ENCODE measurements at regions not wholly inside any gene's neighbourhood (a gene's known extent, or its start where the extent isn't known, plus 50 kb on each side); places are given as distances from the start of the nearest gene placed in this dataset.

GRCh38 chr15:91521996-91522395 lies 331.5 kb upstream of the SLCO3A1 start:
- no peak for DNase-seq (ENCODE audit: low read depth)

DNA sequence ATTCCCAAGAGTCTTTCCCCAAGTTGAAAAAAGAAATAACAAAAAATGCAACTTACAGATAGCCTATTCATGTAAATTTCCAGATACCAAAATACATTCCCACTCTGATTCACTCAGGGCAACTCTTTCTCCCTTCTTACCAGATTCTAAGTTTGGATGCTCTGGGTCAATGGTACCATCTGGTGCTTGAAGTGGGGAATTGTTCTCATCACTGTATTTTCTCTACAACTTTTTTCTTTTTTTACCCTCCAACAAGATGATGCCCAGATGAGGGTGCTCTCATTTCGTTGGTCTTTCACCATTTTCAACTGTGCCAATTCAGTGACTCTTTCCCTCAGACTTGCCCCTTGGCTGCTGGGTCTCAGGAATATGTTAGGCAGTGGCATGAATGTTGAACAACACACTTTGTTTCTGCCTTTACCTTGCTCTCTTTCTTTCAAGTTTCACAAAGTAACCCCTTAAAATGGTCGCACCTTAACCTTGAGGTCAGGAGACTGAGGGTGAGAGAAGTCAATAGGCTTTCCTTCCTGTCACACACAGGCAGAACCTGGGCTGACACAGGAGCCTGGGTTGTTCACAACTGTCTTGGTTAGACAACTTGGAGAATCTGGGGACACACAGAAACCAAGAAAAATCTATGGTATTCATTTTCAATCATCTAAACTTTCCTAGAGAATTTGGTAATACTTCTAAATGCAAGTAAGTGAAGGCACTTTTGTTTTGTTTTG lies 330.7 kb upstream of the SLCO3A1 start:
- no peak for DNase-seq (ENCODE audit: low read depth)

DNA sequence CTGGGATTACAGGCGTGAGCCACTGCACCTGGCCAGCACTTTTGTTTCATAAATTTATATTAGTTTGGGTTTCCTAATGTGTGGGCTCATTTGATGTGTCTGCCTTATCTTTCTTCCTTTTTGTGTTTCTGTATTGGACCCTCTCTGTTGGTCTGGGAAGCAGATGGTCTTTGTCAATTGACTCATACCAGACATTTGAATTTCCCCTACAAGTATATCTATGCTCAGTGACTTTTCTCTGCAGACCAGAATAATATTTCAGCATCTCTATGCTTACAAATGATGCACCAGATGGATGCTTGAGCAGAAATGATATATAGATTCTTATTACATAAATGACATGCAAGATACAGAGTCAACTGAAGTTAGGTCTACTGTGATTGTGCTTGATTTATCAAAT lies 329.9 kb upstream of the SLCO3A1 start:
- DNase-seq (ENCODE audit: low read depth), result no peak

GRCh38 chr15:91524534-91524933 lies 329.0 kb upstream of the SLCO3A1 start:
- DNase-seq (ENCODE audit: low read depth), result no peak

DNA sequence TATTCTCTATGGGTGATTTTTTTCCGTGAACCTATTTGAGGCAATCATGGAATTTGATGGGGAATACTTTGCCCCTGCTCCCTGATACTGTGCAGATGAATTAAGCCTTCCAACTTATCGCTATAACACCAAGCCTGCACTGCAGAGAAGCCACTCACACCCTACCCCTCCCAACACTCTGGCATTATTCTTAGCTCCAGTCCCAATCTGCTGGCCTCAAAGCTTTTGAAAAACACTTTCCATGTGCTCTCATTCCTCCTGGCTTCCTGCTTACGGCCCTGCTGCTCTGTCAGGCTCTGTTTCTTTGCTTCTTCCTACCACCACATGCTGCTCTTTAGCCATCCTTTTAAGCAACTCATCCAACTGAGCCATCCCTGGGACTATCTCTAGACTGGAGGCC lies 327.8 kb upstream of the SLCO3A1 start:
- DNase-seq (ENCODE audit: low read depth), result no peak

DNA sequence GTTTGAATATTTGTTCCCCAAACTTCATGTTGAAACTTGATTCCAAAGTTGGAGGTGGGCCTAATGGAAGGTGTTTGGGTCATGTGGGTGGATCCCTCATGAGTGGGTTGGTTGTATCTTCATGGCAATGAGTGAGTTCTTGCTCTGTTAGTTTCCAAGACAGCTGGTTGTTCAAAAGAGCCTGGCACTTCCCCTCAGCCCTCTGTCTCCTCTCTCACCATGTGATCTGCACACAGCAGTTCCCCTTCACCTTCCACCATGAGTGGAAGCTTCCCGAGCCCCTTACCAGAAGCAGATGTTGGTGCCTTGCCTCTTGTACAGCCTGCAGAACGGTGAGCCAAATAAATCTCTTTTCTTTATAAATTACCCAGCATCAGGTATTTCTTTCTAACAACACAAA lies 327.1 kb upstream of the SLCO3A1 start:
- no peak for DNase-seq (ENCODE audit: low read depth)

- DNase-seq (ENCODE audit: low read depth), result no peak
These were observed 324.7 kb upstream of the SLCO3A1 start for GRCh38 chr15:91528801-91529200.

- no peak for DNase-seq (ENCODE audit: low read depth)
These were observed 324.0 kb upstream of the SLCO3A1 start for GRCh38 chr15:91529534-91529933.

GRCh38 chr15:91530279-91530678 lies 323.2 kb upstream of the SLCO3A1 start:
- no peak for DNase-seq (ENCODE audit: low read depth)

- no peak for DNase-seq (ENCODE audit: low read depth)
These were observed 322.4 kb upstream of the SLCO3A1 start for GRCh38 chr15:91530956-91531582.

DNA sequence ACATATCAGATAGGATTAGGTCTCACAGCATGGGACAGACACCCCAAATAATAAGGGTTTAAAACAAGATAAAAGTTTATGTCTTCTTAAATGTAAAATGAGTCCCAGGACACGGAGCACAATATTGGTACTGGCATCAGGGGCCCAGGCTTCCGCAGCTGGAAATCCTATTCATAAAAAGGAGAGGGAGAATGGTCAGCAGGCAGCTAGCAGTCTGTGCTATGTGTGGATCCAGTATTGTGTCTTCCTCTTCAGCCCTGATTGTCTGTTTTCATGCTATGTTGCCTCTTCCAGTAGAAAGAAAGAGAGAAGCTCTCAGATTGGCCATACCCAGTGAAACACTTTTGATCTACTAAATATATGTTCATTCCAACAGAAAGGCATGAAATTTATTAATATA lies 319.3 kb upstream of the SLCO3A1 start:
- DNase-seq (ENCODE audit: low read depth), result no peak

- DNase-seq (ENCODE audit: low read depth), result no peak
These were observed 318.5 kb upstream of the SLCO3A1 start for GRCh38 chr15:91534976-91535375.

GRCh38 chr15:91535856-91536500 lies 317.5 kb upstream of the SLCO3A1 start:
- DNase-seq (ENCODE audit: low read depth), result no peak

DNA sequence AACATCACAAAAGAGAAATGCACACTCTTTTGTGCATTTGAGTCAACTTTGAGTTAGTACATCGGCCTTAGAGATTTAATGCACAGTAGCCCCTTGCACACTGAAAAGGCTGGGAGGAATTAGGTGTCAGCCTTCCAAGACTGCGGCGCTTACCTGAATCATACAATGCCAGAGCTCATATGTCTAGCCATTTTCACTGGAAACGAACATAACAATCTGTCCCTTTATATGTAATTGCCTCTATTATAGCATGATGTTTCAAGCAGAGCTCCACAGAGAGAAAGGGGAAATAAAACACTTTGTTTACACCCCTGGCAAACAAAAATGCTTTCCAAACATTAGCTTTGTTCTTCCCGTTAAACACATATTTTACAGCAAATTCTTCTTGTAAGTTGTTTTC lies 315.7 kb upstream of the SLCO3A1 start:
- no peak for DNase-seq (ENCODE audit: low read depth)

- no peak for DNase-seq (ENCODE audit: low read depth)
These were observed 314.7 kb upstream of the SLCO3A1 start for GRCh38 chr15:91538782-91539181.

DNA sequence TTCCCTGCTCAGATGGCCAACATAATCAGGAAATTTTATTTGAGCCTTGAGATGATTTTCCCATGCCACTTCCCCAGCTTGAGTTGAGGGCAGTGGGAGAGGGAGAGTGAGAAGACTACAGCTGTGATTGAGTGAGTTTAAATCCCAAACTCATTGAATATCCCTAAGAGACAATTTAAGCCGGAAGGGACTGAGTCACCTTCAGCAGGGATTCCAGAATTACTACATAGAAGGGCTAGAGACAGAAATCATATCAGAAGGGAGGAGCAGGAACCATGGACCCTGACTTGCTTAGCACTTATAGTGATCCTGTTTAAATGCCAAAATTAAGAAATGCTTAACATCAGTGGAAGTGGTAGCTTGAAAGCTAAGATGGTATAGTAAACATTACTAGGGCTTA lies 312.2 kb upstream of the SLCO3A1 start:
- no peak for DNase-seq (ENCODE audit: low read depth)

DNA sequence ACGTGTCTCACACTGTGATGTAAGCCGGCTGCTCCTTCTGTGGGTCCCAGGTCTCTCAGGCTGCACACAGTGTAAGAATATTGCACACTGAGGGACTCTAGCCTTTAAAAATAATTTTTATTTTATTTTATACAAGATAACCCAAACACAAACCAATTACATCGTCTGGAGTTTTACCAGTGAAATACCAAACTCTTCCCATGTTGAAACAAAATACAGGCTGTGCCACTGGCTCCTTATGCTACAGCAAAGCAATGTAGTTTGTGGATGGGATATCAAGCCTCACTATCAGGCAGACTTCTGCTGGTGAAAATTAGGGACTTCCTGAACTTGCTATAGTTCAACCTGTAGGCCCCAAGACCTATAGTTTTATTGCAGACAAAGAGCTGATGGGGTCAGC lies 311.3 kb upstream of the SLCO3A1 start:
- no peak for DNase-seq (ENCODE audit: low read depth)

- no peak for DNase-seq (ENCODE audit: low read depth)
These were observed 306.2 kb upstream of the SLCO3A1 start for GRCh38 chr15:91547356-91547755.

DNA sequence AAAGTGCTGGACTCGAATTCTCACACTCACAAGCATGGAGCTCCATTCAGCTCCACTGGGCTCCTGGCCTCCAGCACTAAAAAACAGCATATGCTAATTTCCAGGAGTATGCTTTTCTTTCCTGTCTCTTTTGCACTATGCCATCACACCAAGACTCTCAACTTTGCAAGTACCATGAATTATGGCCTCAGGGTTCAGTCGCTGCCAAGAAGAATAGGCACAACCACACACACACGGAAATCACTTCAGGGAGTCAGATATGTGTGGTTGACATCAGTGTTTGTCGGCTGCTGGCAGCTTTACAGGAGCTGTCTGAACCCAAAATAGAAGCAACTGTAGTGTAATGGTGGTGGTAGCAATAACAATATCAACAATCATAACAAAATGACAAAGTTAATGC lies 305.0 kb upstream of the SLCO3A1 start:
- no peak for DNase-seq (ENCODE audit: low read depth)

GRCh38 chr15:91549581-91549980 lies 303.9 kb upstream of the SLCO3A1 start:
- DNase-seq (ENCODE audit: low read depth), result no peak

GRCh38 chr15:91552555-91552954 lies 301.0 kb upstream of the SLCO3A1 start:
- no peak for DNase-seq (ENCODE audit: low read depth)

GRCh38 chr15:91553196-91553854 lies 300.2 kb upstream of the SLCO3A1 start:
- no peak for DNase-seq (ENCODE audit: low read depth)

GRCh38 chr15:91555312-91555711 lies 298.2 kb upstream of the SLCO3A1 start:
- DNase-seq (ENCODE audit: low read depth), result no peak
